ENCODE measurements at regions not wholly inside any gene's neighbourhood (a gene's known extent, or its start where the extent isn't known, plus 50 kb on each side); places are given as distances from the start of the nearest gene placed in this dataset.

DNA sequence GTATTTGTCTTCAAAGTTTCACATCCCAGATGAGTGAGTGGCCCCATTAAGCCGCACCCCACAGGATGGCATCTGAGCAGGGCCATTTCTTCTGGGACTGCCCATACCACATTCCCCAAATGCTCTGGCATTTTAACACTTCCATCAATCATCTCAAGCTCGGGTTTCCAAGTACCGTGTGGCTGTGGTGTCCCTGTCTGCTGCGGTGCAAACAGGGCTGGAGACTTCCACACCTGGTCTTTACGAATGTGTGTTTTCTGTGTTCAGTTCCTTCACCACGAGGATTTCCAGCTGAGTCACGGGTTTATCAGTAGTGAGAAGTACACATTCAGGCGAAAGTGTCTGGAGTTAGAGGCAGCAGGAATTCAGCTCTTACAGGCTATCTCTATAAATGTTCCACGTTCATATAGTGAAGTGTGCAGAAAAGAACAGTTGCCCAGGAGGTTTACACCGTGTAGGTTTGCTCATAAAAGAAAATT, 195.2 kb downstream of the RHOU start:
- Histone ChIP-seq H3K27me3 (ENCODE audit: control insufficient read depth in 4 of 4, insufficient read depth in 4 of 4, low read length in 3 of 4) (no peaks in the 10 kb centered on the region), H3K4me3 (ENCODE audit: low read depth in 1 of 3, low read length in 3 of 3) (no peak overlapping the region), H3K9ac (ENCODE audit: low read depth in 1 of 2, low read length in 2 of 2) (no peak overlapping the region), H3K9me3 (ENCODE audit: control insufficient read depth in 4 of 4, low read length in 3 of 4) (no peaks in the 10 kb centered on the region), H3K36me3 (ENCODE audit: control insufficient read depth in 4 of 4, insufficient read depth in 3 of 4, low read depth in 1 of 4, low read length in 3 of 4) (no peaks in the 10 kb centered on the region), H3K4me1 (ENCODE audit: control insufficient read depth in 4 of 4, insufficient read depth in 4 of 4, low read length in 3 of 4) (peaks cover 4 to 19% (median 14%) of the 10 kb centered on the region in 4 donors), H3K27ac (ENCODE audit: low read depth in 1 of 2, low read length in 2 of 2) (no peak overlapping the region)
- TF ChIP-seq JUND (IDR thresholded peaks at IDR 0.05) (no peak), RAD21 (IDR thresholded peaks at IDR 0.05) (no peak), EGR1 (IDR thresholded peaks at IDR 0.05; ENCODE audit: low read depth in 2 of 2) (no peak), GABPA (IDR thresholded peaks at IDR 0.05 in 1 of 2, conservative IDR thresholded peaks at IDR 0.05 in 1 of 2) (no peak), NR2F2 (IDR thresholded peaks at IDR 0.05) (no peak)
- TF ChIP-seq, protein P1, sequence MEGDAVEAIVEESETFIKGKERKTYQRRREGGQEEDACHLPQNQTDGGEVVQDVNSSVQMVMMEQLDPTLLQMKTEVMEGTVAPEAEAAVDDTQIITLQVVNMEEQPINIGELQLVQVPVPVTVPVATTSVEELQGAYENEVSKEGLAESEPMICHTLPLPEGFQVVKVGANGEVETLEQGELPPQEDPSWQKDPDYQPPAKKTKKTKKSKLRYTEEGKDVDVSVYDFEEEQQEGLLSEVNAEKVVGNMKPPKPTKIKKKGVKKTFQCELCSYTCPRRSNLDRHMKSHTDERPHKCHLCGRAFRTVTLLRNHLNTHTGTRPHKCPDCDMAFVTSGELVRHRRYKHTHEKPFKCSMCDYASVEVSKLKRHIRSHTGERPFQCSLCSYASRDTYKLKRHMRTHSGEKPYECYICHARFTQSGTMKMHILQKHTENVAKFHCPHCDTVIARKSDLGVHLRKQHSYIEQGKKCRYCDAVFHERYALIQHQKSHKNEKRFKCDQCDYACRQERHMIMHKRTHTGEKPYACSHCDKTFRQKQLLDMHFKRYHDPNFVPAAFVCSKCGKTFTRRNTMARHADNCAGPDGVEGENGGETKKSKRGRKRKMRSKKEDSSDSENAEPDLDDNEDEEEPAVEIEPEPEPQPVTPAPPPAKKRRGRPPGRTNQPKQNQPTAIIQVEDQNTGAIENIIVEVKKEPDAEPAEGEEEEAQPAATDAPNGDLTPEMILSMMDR (IDR thresholded peaks at IDR 0.05; ENCODE audit: low read depth, low read length, missing input control), result no peak
- DNase-seq (ENCODE audit: low spot score), result no peak
- 81% methylated on average over 10 of the region's 10 CpGs for WGBS

DNA sequence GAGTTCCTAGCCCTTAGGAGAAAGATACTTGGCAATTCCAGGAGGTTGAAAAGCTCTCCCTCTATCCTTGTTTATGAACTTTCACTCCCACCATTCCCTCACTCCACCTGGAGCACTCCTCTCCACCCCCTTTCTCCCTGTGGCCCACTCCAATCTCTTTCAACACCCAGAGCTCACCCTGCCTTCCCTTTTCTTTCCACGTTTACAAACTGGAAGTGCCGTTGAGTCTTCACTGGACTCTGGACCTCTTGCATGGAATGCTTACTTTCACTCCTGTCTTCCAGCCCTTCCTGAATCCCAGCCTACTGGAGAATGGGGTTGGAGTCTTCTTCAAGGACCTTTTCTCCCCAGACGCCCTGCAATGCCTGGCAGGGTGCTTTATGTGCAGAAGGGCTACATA, 198.5 kb downstream of the RHOU start:
- H3K27ac ChIP-seq (ENCODE audit: low read depth in 1 of 2, low read length in 2 of 2), result no peak overlapping the region
- H3K4me1 ChIP-seq (ENCODE audit: control insufficient read depth in 4 of 4, insufficient read depth in 4 of 4, low read length in 3 of 4), result peaks cover 12 to 41% (median 25%) of the 10 kb centered on the region in 4 donors
- H3K27me3 ChIP-seq (ENCODE audit: control insufficient read depth in 4 of 4, insufficient read depth in 4 of 4, low read length in 3 of 4), result no peaks in the 10 kb centered on the region
- H3K4me3 ChIP-seq (ENCODE audit: low read depth in 1 of 3, low read length in 3 of 3), result no peak overlapping the region
- TF ChIP-seq HNF4A (conservative IDR thresholded peaks at IDR 0.05) (peak; percentile 44 to 45), FOXA1 (IDR thresholded peaks at IDR 0.05) (no peak)
- no peak overlapping the region for H3K9ac ChIP-seq (ENCODE audit: low read depth in 1 of 2, low read length in 2 of 2)
- no peak for DNase-seq (ENCODE audit: low spot score)
- no peaks in the 10 kb centered on the region for H3K36me3 ChIP-seq (ENCODE audit: control insufficient read depth in 4 of 4, insufficient read depth in 3 of 4, low read depth in 1 of 4, low read length in 3 of 4)
- H3K9me3 ChIP-seq (ENCODE audit: control insufficient read depth in 4 of 4, low read length in 3 of 4), result no peaks in the 10 kb centered on the region
- 54% methylated on average over 3 of the region's 3 CpGs for whole genome bisulfite sequencing

DNA sequence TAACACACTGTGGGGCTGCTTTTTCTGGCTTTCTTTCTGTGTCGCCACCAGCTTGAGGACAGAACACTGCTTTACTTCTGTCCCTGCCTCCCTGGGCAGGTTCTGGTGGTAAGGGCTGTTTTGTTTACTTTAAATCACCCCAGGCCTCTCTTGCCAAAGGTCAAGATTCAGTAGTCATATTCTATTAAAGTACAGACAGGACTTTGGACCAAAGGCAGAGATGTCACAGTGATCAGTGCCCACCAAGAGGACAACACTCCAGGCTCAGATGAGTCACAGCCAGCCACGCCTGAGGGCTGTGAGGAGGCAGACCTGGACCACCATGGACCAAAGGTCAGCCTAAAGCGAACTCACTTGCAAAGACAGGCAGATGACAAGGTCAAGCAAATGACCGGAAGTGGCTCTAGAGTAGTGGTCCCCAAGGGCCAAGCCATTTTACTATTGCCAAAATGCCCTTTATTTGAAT, 200.0 kb downstream of the RHOU start:
- Histone ChIP-seq H3K9ac (ENCODE audit: low read depth in 1 of 2, low read length in 2 of 2) (peak overlapping the region in 1 of 2 donors; percentile 60), H3K9me3 (ENCODE audit: control insufficient read depth in 4 of 4, low read length in 3 of 4) (no peaks in the 10 kb centered on the region), H3K4me3 (ENCODE audit: low read depth in 1 of 3, low read length in 3 of 3) (no peak overlapping the region), H3K27ac (ENCODE audit: low read depth in 1 of 2, low read length in 2 of 2) (peak overlapping the region; percentile 53 to 55), H3K4me1 (ENCODE audit: control insufficient read depth in 4 of 4, insufficient read depth in 4 of 4, low read length in 3 of 4) (peaks cover 12 to 41% (median 25%) of the 10 kb centered on the region in 4 donors), H3K27me3 (ENCODE audit: control insufficient read depth in 4 of 4, insufficient read depth in 4 of 4, low read length in 3 of 4) (no peaks in the 10 kb centered on the region), H3K36me3 (ENCODE audit: control insufficient read depth in 4 of 4, insufficient read depth in 3 of 4, low read depth in 1 of 4, low read length in 3 of 4) (no peaks in the 10 kb centered on the region)
- TF ChIP-seq, protein P2, sequence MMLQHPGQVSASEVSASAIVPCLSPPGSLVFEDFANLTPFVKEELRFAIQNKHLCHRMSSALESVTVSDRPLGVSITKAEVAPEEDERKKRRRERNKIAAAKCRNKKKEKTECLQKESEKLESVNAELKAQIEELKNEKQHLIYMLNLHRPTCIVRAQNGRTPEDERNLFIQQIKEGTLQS (IDR thresholded peaks at IDR 0.05), result peak; percentile 74
- TF ChIP-seq FOXA1 (IDR thresholded peaks at IDR 0.05) (peak; percentile 5), NR2F2 (IDR thresholded peaks at IDR 0.05) (peak; percentile 54), FOXA2 (IDR thresholded peaks at IDR 0.05) (no peak), RAD21 (IDR thresholded peaks at IDR 0.05) (peak; percentile 27 to 36), GABPA (IDR thresholded peaks at IDR 0.05 in 1 of 2, conservative IDR thresholded peaks at IDR 0.05 in 1 of 2) (no peak), HNF4A (conservative IDR thresholded peaks at IDR 0.05) (peak; percentile 93 to 97), SP1 (IDR thresholded peaks at IDR 0.05) (peak; percentile 87), RXRA (IDR thresholded peaks at IDR 0.05) (peak; percentile 55 to 76), JUND (IDR thresholded peaks at IDR 0.05) (peak; percentile 84 to 96), HNF4G (IDR thresholded peaks at IDR 0.05) (peak; percentile 81)
- TF ChIP-seq, protein P3, sequence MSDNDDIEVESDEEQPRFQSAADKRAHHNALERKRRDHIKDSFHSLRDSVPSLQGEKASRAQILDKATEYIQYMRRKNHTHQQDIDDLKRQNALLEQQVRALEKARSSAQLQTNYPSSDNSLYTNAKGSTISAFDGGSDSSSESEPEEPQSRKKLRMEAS (IDR thresholded peaks at IDR 0.05), result no peak
- TF ChIP-seq, protein P1 (IDR thresholded peaks at IDR 0.05; ENCODE audit: low read depth, low read length, missing input control), result no peak
- TF ChIP-seq, protein P4, sequence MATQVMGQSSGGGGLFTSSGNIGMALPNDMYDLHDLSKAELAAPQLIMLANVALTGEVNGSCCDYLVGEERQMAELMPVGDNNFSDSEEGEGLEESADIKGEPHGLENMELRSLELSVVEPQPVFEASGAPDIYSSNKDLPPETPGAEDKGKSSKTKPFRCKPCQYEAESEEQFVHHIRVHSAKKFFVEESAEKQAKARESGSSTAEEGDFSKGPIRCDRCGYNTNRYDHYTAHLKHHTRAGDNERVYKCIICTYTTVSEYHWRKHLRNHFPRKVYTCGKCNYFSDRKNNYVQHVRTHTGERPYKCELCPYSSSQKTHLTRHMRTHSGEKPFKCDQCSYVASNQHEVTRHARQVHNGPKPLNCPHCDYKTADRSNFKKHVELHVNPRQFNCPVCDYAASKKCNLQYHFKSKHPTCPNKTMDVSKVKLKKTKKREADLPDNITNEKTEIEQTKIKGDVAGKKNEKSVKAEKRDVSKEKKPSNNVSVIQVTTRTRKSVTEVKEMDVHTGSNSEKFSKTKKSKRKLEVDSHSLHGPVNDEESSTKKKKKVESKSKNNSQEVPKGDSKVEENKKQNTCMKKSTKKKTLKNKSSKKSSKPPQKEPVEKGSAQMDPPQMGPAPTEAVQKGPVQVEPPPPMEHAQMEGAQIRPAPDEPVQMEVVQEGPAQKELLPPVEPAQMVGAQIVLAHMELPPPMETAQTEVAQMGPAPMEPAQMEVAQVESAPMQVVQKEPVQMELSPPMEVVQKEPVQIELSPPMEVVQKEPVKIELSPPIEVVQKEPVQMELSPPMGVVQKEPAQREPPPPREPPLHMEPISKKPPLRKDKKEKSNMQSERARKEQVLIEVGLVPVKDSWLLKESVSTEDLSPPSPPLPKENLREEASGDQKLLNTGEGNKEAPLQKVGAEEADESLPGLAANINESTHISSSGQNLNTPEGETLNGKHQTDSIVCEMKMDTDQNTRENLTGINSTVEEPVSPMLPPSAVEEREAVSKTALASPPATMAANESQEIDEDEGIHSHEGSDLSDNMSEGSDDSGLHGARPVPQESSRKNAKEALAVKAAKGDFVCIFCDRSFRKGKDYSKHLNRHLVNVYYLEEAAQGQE (IDR thresholded peaks at IDR 0.05), result no peak
- no peak for DNase-seq (ENCODE audit: low spot score)
- WGBS, result 52% methylated on average over 4 of the region's 4 CpGs

Data from liver (tissue), 8 donors.